Mucosa of descending colon (tissue), 3 donors: ENCODE measurements at regions not wholly inside any gene's neighbourhood (a gene's known extent, or its start where the extent isn't known, plus 50 kb on each side); places are given as distances from the start of the nearest gene placed in this dataset.

Source experiments
- ATAC-seq: fragments of 200-7000 bp; cut with Tn5 transposase; one replicate; pipeline ENCODE4 v1.9.1; 2020; ENCODE audit warnings: mild to moderate bottlenecking, moderate library complexity
- DNase-seq, 3 donors: peaks; one replicate each; pipeline ENCODE4 v3.0.0-alpha.2; 2020
- H3K36me3 ChIP-seq: fragments of 200-600 bp; one replicate; pipeline ENCODE4 v1.8.0; 2021; ENCODE audit warnings: low read depth, mild to moderate bottlenecking
- H3K4me1 ChIP-seq: fragments of 200-600 bp; one replicate; pipeline ENCODE4 v1.8.0; 2021; ENCODE audit warnings: low read depth, mild to moderate bottlenecking
- H3K4me3 ChIP-seq: fragments of 200-600 bp; one replicate; pipeline ENCODE4 v1.8.0; 2021; ENCODE audit warnings: mild to moderate bottlenecking
- H3K9me3 ChIP-seq: fragments of 200-600 bp; one replicate; pipeline ENCODE4 v1.8.0; 2021; ENCODE audit warnings: mild to moderate bottlenecking
- intact Hi-C, 2 donors: fragments of 100-400 bp; cut with DNase I in 1 of 2; cut with micrococcal nuclease in 1 of 2; formaldehyde crosslinking; loops; one replicate each; pipeline versions ENCODE4 v1.11.0 to v1.11.1; 2022; cut with DNase I, micrococcal nuclease
- TF ChIP-seq, protein P1 (sequence below): fragments of 200-600 bp; IDR thresholded peaks from one replicate; pipeline ENCODE4 v1.8.0; 2022; ENCODE audit warnings: antibody characterized with exemption, mild to moderate bottlenecking
- donor health status: DM: no; HTN: no; CAD: no; lungs with moderate emphysema.
- donor health status: DM: no; HTN: no; CAD: no.
- donor health status: DM: no; HTN: yes; CAD: no.

DNA sequence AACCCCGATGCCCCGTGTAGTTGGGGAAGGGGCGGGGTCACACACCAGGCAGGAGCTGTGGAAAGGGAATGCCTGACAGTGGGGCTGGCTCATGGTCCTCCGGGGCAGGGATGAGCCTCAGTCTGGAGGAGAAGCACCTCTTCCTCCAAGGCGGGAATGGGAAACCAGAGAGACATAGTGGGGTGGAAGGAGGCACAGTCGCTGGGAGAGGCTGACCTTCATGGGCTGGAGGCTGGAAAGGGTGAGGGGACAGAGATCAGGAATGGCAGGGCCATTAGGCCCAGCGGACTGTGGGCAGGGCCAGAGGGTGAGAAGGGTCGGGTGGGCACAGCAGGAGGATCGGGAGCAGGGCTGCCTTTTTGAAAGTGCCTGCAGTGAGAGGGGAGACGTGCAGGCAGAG is 65.8 kb upstream of the LINGO1 start:
- no peak overlapping the region for H3K4me3 ChIP-seq
- H3K36me3 ChIP-seq, result no peaks in the 10 kb centered on the region
- TF ChIP-seq, protein P1, sequence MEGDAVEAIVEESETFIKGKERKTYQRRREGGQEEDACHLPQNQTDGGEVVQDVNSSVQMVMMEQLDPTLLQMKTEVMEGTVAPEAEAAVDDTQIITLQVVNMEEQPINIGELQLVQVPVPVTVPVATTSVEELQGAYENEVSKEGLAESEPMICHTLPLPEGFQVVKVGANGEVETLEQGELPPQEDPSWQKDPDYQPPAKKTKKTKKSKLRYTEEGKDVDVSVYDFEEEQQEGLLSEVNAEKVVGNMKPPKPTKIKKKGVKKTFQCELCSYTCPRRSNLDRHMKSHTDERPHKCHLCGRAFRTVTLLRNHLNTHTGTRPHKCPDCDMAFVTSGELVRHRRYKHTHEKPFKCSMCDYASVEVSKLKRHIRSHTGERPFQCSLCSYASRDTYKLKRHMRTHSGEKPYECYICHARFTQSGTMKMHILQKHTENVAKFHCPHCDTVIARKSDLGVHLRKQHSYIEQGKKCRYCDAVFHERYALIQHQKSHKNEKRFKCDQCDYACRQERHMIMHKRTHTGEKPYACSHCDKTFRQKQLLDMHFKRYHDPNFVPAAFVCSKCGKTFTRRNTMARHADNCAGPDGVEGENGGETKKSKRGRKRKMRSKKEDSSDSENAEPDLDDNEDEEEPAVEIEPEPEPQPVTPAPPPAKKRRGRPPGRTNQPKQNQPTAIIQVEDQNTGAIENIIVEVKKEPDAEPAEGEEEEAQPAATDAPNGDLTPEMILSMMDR, result no peak
- ATAC-seq, result no peak
- H3K9me3 ChIP-seq, result no peaks in the 10 kb centered on the region
- intact Hi-C loops, result no loop called here
- peak in 1 of 3 donors; percentile 16 for DNase-seq
- no peaks in the 10 kb centered on the region for H3K4me1 ChIP-seq

DNA sequence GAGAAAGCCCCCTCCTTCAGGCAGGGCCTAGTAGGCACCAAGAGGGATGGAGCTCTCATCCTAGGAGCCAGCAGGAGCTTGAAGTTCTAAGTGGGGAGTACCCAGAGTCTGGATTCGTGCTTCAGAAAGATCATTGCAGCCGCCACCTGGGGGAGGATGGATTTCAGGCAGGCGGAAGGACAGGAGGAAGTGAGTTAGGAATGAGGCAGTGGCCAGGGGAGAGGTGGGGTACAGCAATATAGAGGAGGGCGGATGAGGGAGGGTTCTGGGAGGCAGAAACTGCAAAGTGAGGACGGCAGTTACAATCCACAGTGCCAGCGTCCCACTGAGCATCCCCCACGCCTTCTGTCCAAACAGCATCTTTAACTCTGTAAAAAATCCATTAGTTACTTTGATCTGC is 65.2 kb upstream of the LINGO1 start:
- TF ChIP-seq, protein P1, result no peak
- Histone ChIP-seq H3K4me3 (no peak overlapping the region), H3K4me1 (no peaks in the 10 kb centered on the region), H3K36me3 (no peaks in the 10 kb centered on the region), H3K9me3 (no peaks in the 10 kb centered on the region)
- intact Hi-C loops, result no loop called here
- DNase-seq (no peak), ATAC-seq (no peak)

DNA sequence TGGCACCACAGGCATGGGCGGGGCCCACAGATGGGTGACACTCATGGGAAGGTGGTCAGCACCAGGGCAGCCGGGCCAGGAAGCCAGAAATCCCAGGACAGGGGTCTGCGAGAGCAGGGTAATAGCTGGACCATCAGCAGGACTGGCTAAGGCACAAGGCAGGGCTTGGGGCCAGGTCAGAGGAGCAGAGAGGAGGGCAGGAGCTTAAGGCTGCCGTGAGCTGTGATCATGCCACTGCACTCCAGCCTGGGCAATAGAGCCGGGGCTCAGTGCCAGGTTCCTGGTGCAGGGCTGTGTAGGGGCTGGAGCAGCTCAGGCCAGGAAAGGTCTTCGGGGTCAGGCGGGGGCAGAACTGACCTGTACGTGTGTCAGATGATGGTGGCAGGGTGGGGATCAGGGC is 64.2 kb upstream of the LINGO1 start:
- Histone ChIP-seq H3K4me3 (no peak overlapping the region), H3K4me1 (no peaks in the 10 kb centered on the region), H3K9me3 (no peaks in the 10 kb centered on the region), H3K36me3 (no peaks in the 10 kb centered on the region)
- no peak for ATAC-seq
- intact Hi-C loops, result no loop called here
- TF ChIP-seq, protein P1, result no peak
- DNase-seq, result peak in 1 of 3 donors; percentile 24

DNA sequence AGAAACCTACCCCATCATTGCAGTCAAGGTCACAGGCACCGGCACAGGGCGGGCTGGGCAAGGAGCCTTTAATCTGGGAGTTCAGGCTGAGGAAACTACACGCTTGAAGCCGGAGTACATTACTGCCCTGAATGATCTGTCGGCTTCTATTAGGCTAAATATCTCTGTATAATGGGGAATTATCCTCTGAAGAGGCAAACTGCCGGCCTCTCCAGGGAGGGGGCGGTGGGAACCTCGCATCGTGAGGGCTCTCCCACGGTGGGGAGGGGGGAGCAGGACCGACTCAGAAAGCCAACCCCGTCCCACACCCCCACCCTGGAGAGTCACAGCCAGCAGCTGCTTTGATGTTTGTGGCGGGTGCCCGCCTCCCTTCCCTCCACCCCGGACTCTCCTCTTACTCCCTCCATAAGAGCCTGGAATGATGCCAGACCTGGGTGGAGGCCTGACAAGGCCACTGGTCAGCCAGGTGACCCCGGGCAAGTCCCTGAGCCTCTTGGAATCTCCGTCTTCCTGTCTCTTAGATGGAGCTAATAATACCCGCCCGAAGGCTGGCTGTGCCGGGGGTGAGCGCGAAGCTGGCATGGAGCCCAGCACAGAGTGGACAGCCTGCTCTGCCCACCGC is 63.4 kb upstream of the LINGO1 start:
- TF ChIP-seq, protein P1, result no peak
- intact Hi-C loops, result no loop called here
- no peak for DNase-seq
- Histone ChIP-seq H3K4me3 (no peak overlapping the region), H3K9me3 (no peaks in the 10 kb centered on the region), H3K36me3 (no peaks in the 10 kb centered on the region), H3K4me1 (no peaks in the 10 kb centered on the region)
- no peak for ATAC-seq

DNA sequence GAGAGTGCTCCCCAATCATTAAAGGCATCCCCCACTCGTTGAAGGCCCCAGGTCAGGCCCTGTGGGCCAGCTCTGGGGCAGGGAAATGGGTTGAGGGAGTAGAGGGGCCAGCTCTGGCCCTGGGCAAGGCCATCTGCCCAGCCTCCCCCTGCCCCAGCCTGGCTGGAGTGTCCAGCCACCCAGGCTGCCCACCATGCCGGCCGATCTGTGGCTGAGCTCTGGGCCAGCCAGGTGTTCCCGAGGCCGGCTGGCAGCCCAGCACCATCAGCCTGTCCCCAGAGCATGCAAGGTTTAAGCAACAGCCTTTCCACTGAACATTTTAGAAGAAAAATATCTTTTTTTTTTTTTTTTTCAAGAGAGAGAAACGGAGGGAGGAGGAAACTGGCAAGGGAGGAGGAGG is 62.8 kb upstream of the LINGO1 start:
- Histone ChIP-seq H3K4me1 (no peaks in the 10 kb centered on the region), H3K9me3 (no peaks in the 10 kb centered on the region), H3K36me3 (no peaks in the 10 kb centered on the region), H3K4me3 (no peak overlapping the region)
- TF ChIP-seq, protein P1, result no peak
- ATAC-seq (no peak), DNase-seq (no peak)
- intact Hi-C loops, result no loop called here

DNA sequence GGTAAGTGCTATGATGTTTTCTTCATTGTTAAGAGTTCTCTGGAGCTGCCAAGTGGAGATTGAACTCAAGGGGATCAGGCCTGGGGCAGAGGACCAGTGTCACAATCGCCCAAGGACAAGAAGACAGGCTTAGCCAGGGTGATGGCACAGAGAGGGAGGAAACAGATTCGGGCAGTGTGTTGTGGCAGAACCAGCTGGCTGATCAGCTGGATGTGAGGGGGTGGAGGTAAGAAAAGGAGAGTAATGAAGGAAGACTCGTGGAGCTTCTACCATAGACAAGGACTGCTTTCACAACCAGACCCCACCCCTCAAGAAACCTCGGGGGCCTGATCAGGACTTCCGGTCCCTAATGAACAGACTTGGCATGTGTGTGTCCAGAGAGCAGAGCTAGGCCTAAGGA is 60.9 kb upstream of the LINGO1 start:
- no peak for ATAC-seq
- DNase-seq, result peak in 1 of 3 donors; percentile 3
- Histone ChIP-seq H3K9me3 (no peaks in the 10 kb centered on the region), H3K4me3 (no peak overlapping the region), H3K36me3 (no peaks in the 10 kb centered on the region), H3K4me1 (no peaks in the 10 kb centered on the region)
- intact Hi-C loops, result no loop called here
- TF ChIP-seq, protein P1, result no peak
